BLaER1 treated with 17β-estradiol and CSF1 and Interleukin-3, amounts not matched to agents 10 nM and 100 nM (cell line): ENCODE measurements at regions not wholly inside any gene's neighbourhood (a gene's known extent, or its start where the extent isn't known, plus 50 kb on each side); places are given as distances from the start of the nearest gene placed in this dataset.
"Not testable (repeated sequence)": the region's sequence is repeated elsewhere in the genome, so short reads cannot be mapped to it uniquely, and the experiment has no call there.

Experiments used
- H3K27ac ChIP-seq, 11 experiments: shearing (Covaris generic); formaldehyde crosslinking; 2 replicates each; pipeline ENCODE4 v1.8.1; 2022
- H3K27me3 ChIP-seq, 11 experiments: shearing (Covaris generic); formaldehyde crosslinking; 2 replicates each; pipeline ENCODE4 v1.8.1; 2022
- H3K36me3 ChIP-seq, 11 experiments: shearing (Covaris generic); formaldehyde crosslinking; 2 replicates each; pipeline ENCODE4 v1.8.1; 2022
- H3K4me1 ChIP-seq, 10 experiments: shearing (Covaris generic); formaldehyde crosslinking; 2 replicates each; pipeline ENCODE4 v1.8.1; 2022
- H3K4me2 ChIP-seq, 11 experiments: shearing (Covaris generic); formaldehyde crosslinking; 2 replicates each; pipeline ENCODE4 v1.8.1; 2022
- H3K4me3 ChIP-seq, 10 experiments: shearing (Covaris generic); formaldehyde crosslinking; 2 replicates each; pipeline ENCODE4 v1.8.1; 2022
- H3K9ac ChIP-seq, 11 experiments: shearing (Covaris generic); formaldehyde crosslinking; 2 replicates each; pipeline ENCODE4 v1.8.1; 2022
- H3K9me3 ChIP-seq, 11 experiments: shearing (Covaris generic); formaldehyde crosslinking; replicated peaks in 1 of 11; 2 replicates each; pipeline ENCODE4 v1.8.1; 2022
- H4K20me1 ChIP-seq, 11 experiments: shearing (Covaris generic); formaldehyde crosslinking; 2 replicates each; pipeline ENCODE4 v1.8.1; 2022
- Cebpa-rat ChIP-seq, 11 experiments: shearing (Covaris generic); IDR thresholded peaks; 2 replicates each; pipeline ENCODE4 v1.8.1; 2022

DNA sequence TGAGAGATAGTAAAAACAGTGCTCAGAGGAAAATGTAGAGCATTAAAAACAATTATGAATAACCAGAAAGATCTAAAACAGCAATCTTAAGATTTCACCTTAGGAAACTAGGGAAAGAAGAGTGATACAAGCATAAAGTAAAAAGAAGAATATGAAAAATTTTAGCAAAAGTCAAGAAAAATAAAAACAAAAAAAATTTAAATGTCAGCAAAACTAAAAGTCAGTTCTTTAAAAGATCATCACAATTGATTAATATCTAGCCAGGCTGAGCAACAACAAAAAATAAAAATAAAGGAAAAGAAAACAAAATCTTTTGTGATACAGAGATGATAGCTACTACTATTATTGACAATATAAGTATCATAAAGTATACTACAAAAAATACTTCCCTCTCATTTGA is 1088.1 kb upstream of the EDIL3 start:
- H3K27ac ChIP-seq, result no peak overlapping the region
- no peaks in the 10 kb centered on the region for H3K36me3 ChIP-seq
- H3K4me1 ChIP-seq, result no peaks in the 10 kb centered on the region
- TF ChIP-seq Cebpa-rat (IDR thresholded peaks at IDR 0.05), result no peak
- no peak overlapping the region for H3K4me3 ChIP-seq
- no peaks in the 10 kb centered on the region for H4K20me1 ChIP-seq
- no peaks in the 10 kb centered on the region for H3K27me3 ChIP-seq
- peaks cover 0 to 6% (median 0%) of the 10 kb centered on the region in 11 experiments; a peak in 1 of 22 replicates for H3K9me3 ChIP-seq
- H3K4me2 ChIP-seq, result no peak overlapping the region
- H3K9ac ChIP-seq, result no peak overlapping the region

DNA sequence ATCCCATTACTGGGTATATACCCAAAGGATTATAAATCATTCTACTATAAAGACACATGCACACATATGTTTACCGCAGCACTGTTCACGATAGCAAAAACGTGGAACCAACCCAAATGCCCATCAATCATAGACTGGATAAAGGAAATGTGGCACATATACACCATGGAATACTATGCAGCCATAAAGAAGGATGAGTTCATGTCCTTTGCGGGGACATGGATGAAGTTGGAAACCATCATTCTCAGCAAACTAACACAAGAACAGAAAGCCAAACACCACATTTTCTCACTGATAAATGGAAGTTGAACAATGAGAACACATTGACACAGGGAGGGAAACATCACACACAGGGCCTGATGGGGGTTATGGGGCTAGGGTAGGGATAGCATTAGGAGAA is 1090.5 kb upstream of the EDIL3 start:
- not testable (repeated sequence) for H3K4me3 ChIP-seq, H3K9ac ChIP-seq, H3K27ac ChIP-seq, H3K9me3 ChIP-seq, H3K4me2 ChIP-seq, H3K27me3 ChIP-seq, H3K4me1 ChIP-seq, H3K36me3 ChIP-seq, H4K20me1 ChIP-seq

DNA sequence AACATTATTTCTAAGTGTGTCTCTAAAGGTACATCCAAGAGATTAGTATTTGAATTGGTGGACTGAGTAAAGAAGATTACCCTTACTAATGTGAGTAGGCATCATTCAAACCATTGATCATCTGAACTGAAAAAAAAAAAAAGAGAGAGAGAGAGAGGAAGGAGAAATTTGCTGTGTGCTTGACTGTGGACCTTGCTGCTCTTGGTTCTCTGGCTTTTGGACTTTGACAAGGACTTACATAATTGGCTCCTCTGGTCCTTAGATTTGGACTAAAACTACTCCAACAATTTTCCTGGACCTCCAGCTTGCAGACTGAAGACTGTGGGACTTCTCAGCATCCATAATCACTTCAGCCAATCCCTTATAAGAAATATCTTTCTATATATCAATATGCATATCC is 1091.9 kb upstream of the EDIL3 start:
- H3K36me3 ChIP-seq, result no peaks in the 10 kb centered on the region
- no peak overlapping the region for H3K9ac ChIP-seq
- H4K20me1 ChIP-seq, result no peaks in the 10 kb centered on the region
- TF ChIP-seq Cebpa-rat (IDR thresholded peaks at IDR 0.05), result no peak
- H3K27me3 ChIP-seq, result no peaks in the 10 kb centered on the region
- H3K4me2 ChIP-seq, result no peak overlapping the region
- H3K27ac ChIP-seq, result no peak overlapping the region
- H3K4me1 ChIP-seq, result no peaks in the 10 kb centered on the region
- H3K9me3 ChIP-seq, result no peaks in the 10 kb centered on the region
- no peak overlapping the region for H3K4me3 ChIP-seq

DNA sequence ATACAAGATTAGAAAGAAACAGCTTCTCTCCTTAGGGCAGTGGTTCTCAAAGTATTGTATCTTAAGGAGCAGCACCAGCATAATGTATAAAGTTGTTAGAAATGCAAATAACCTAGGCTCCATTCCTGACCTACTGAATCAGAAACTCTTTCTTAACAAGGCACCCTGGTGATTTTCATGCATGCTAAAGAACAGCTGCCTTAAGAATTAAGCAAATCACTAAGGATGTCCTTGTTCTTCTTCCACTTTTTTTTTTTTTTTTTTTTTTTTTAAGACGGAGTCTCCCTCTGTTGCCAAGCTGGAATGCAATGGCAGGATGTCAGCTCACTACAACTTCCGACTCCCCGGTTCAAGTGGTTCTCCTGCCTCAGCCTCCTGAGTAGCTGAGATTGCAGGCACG is 1095.2 kb upstream of the EDIL3 start:
- peaks cover 9 to 17% (median 14%) of the 10 kb centered on the region in 11 experiments for H3K9me3 ChIP-seq
- no peak overlapping the region for H3K4me3 ChIP-seq
- H4K20me1 ChIP-seq, result no peaks in the 10 kb centered on the region
- H3K9ac ChIP-seq, result no peak overlapping the region
- no peak overlapping the region for H3K27ac ChIP-seq
- no peaks in the 10 kb centered on the region for H3K36me3 ChIP-seq
- H3K4me1 ChIP-seq, result no peaks in the 10 kb centered on the region
- no peaks in the 10 kb centered on the region for H3K27me3 ChIP-seq
- TF ChIP-seq Cebpa-rat (IDR thresholded peaks at IDR 0.05), result no peak
- no peak overlapping the region for H3K4me2 ChIP-seq

DNA sequence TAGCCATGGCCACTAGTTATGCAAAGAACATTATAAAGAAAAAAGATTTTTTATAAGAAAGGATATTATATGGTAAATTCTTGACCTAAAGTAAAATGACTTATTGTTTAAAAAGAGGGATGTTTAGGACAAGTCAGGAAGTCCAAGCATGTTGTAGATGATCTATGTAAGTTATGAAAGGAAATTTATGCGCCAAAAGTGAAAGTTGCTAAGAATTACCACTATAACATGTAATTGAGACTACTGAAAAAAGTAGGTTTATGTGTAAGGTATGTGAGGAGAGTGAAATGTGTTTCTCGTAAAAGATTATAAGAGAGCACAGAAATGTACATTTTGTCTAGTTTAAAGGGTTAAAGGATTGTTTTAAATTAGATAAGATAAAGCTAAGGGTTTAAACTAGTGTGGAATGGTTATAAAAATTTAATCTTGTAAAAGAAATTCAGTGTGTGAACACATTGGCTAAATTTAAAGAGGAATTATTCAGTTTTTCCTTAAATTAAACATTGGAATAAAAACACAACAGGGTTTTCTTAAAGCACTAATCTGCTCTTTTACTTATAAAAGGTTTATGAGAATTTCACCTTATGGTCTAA is 1100.4 kb upstream of the EDIL3 start:
- no peak for TF ChIP-seq Cebpa-rat (IDR thresholded peaks at IDR 0.05)
- Histone ChIP-seq H4K20me1 (no peaks in the 10 kb centered on the region), H3K27ac (no peak overlapping the region), H3K4me1 (no peaks in the 10 kb centered on the region), H3K4me3 (no peak overlapping the region), H3K36me3 (no peaks in the 10 kb centered on the region), H3K27me3 (no peaks in the 10 kb centered on the region), H3K9ac (no peak overlapping the region), H3K9me3 (peaks cover 23 to 39% (median 29%) of the 10 kb centered on the region in 11 experiments), H3K4me2 (no peak overlapping the region)

DNA sequence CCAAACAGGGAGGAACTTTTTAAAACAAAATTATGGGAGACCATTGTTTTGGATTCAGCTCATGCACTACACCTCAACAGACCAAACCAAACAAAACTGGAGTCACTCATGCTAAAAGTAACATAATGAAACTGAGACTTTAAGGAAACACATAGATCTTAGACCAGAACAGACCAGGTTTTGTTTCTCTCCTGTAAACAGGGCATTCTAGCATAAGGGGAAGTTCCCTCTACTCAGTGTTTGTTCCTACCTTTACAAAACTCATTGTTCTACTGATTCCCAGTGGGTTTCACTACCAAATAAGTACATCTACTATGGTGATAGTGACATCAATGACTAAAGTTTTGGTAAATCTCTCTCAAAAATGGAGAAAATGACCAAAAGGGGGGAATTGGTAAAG is 1103.6 kb upstream of the EDIL3 start:
- Histone ChIP-seq H3K4me1 (no peaks in the 10 kb centered on the region), H3K9me3 (peaks cover 27 to 43% (median 37%) of the 10 kb centered on the region in 11 experiments), H3K9ac (no peak overlapping the region), H3K4me3 (no peak overlapping the region), H3K27ac (no peak overlapping the region), H3K36me3 (no peaks in the 10 kb centered on the region), H4K20me1 (no peaks in the 10 kb centered on the region), H3K4me2 (no peak overlapping the region), H3K27me3 (no peaks in the 10 kb centered on the region)
- TF ChIP-seq Cebpa-rat (IDR thresholded peaks at IDR 0.05), result no peak

DNA sequence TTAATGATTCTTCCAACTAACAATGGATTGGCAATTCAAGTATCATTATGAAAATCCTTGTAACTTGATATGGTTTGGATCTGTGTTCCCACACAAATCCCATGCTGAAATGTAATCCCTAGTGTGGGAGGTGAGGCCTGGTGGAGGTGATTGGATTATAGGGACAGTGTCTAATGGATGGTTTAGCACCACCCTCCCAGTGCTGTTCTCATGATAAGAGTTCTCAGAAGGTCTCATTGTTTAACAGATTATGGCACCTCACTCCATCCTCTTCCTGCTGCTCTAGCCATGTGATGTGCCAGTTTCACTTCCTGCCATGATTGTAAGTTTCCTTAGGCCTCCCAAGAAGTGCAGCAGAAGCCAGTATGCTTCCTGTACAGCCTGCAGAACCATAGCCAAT is 1116.2 kb upstream of the EDIL3 start:
- no peak overlapping the region for H3K9ac ChIP-seq

DNA sequence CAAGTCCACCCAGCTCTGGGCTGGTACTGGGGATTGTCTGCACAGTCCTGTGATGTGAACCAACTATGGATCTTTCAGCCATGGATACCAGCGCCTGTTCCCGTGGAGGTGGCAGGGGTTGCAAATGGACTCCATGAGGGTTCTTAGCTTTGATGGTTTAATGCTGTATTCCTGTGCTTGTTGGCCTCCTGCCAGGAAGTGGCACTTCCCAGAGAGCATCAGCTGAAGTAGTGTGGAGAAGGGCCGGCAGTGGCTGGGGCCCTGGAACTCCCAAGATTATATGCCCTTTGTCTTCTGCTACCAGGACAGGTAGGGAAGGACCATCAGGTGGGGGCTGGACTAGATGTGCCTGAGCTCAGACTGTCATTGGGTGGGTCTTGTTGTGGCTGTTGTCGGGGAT is 1104.8 kb upstream of the COX7C start:
- Histone ChIP-seq H4K20me1 (no peaks in the 10 kb centered on the region), H3K4me3 (no peak overlapping the region), H3K36me3 (no peaks in the 10 kb centered on the region), H3K27me3 (no peaks in the 10 kb centered on the region), H3K9ac (no peak overlapping the region), H3K4me2 (no peak overlapping the region), H3K4me1 (no peaks in the 10 kb centered on the region), H3K27ac (no peak overlapping the region), H3K9me3 (0 out of 22 replicates have a peak, but pooled peaks cover 0 to 2% (median 0%) of the 10 kb centered on the region in 11 experiments)
- TF ChIP-seq Cebpa-rat (IDR thresholded peaks at IDR 0.05), result no peak

More for the DNA sequence above, 1116.2 kb upstream of the EDIL3 start:
- H3K27me3 ChIP-seq, result no peaks in the 10 kb centered on the region
- no peak overlapping the region for H3K4me3 ChIP-seq
- no peak overlapping the region for H3K27ac ChIP-seq
- H3K4me1 ChIP-seq, result peaks cover 0 to 3% (median 0%) of the 10 kb centered on the region in 10 experiments; a peak in 2 of 20 replicates
- H3K9me3 ChIP-seq, result peaks cover 0 to 8% (median 0%) of the 10 kb centered on the region in 11 experiments; a peak in 1 of 22 replicates
- H3K4me2 ChIP-seq, result no peak overlapping the region; a peak in 1 of 22 replicates
- no peaks in the 10 kb centered on the region for H3K36me3 ChIP-seq
- TF ChIP-seq Cebpa-rat (IDR thresholded peaks at IDR 0.05), result no peak
- no peaks in the 10 kb centered on the region for H4K20me1 ChIP-seq

DNA sequence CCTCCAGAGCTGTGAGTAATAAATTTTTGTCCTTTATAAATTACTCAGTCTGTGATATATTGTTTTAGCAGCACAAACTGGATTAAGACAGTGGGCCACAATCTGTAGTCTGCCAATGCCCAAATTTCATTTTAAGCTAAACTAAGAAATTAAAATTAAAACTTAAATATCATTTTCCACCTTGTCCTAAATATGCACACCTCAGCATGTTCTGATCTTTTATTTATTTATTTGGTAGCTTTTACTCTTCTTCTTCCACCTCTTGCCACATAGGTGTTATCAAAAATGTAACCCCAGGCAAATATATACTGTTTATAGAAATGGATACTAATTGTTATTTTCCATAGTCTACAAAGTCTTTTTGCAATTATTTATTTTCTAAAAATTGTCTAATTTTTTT is 1102.2 kb upstream of the COX7C start:
- Histone ChIP-seq H3K4me2 (no peak overlapping the region), H3K36me3 (no peaks in the 10 kb centered on the region), H3K4me3 (no peak overlapping the region), H3K9ac (no peak overlapping the region), H3K27ac (no peak overlapping the region), H4K20me1 (no peaks in the 10 kb centered on the region), H3K9me3 (no peaks in the 10 kb centered on the region), H3K4me1 (no peaks in the 10 kb centered on the region), H3K27me3 (no peaks in the 10 kb centered on the region)
- no peak for TF ChIP-seq Cebpa-rat (IDR thresholded peaks at IDR 0.05)

DNA sequence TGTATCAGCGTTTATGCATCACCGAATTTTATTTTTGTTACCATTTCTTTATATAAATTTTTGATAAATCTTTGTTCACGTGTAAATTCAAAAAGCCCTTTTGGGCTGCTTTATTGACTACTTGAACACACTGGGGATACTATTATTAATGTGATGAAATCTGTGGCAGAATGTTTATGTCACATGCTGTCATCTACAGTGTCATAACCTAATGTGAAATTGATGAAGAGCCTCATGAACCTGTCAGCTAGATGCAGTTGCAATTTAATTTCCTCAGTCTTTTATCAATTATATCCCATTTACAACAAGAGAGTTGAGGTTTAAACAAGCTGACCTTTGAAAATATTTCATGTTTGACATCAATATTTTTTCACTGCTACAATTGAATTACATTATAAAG is 1100.4 kb upstream of the COX7C start:
- Histone ChIP-seq H3K4me1 (no peaks in the 10 kb centered on the region), H3K9me3 (no peaks in the 10 kb centered on the region), H3K4me3 (no peak overlapping the region), H4K20me1 (no peaks in the 10 kb centered on the region), H3K27me3 (no peaks in the 10 kb centered on the region), H3K36me3 (no peaks in the 10 kb centered on the region), H3K27ac (no peak overlapping the region), H3K9ac (no peak overlapping the region), H3K4me2 (no peak overlapping the region)
- TF ChIP-seq Cebpa-rat (IDR thresholded peaks at IDR 0.05), result no peak
